CD4-positive, alpha-beta T cell (primary cell): ENCODE measurements at regions not wholly inside any gene's neighbourhood (a gene's known extent, or its start where the extent isn't known, plus 50 kb on each side); places are given as distances from the start of the nearest gene placed in this dataset.

Experiments
- ATAC-seq: fragments of 200-7000 bp; cut with Tn5 transposase; one replicate; pipeline ENCODE4 v1.10.0; 2022; ENCODE audit warnings: mild to moderate bottlenecking; ENCODE audit not compliant: poor library complexity
- CTCF ChIA-PET: fragments of 350-600 bp; sonication (Branson Sonifier 250); formaldehyde crosslinking; loops from one replicate; lab custom pipeline; 2021; ENCODE audit warnings: antibody characterized with exemption, inconsistent platforms; lab: Charles Lee
- POLR2A ChIA-PET: fragments of 350-600 bp; sonication (Branson Sonifier 250); formaldehyde crosslinking; loops from one replicate; lab custom pipeline; 2021; ENCODE audit warnings: antibody characterized with exemption, inconsistent platforms; lab: Charles Lee
- DNase-seq, 14 experiments: peaks; one replicate each; pipeline ENCODE4 v3.0.0-alpha.2; 2013 to 2020; ENCODE audit warnings: mixed read lengths in 2 of 14
- H3K27ac ChIP-seq, 2 donors: one replicate each; pipeline versions ENCODE4 v1.5.1 to v1.7.0; 2013; ENCODE audit warnings: low read length in 2 of 2, low read depth in 1 of 2, mild to moderate bottlenecking in 1 of 2
- H3K27me3 ChIP-seq, 2 experiments: 1 replicate in 1 of 2; 2 replicates in 1 of 2; pipeline versions ENCODE4 v1.6.1 to v1.7.0; 2013; ENCODE audit warnings: low read length in 2 of 2, control low read depth in 1 of 2, mild to moderate bottlenecking in 1 of 2, moderate library complexity in 1 of 2; ENCODE audit not compliant: insufficient read depth in 2 of 2, control insufficient read depth in 1 of 2
- H3K36me3 ChIP-seq: one replicate; pipeline ENCODE4 v1.6.1; 2013; ENCODE audit warnings: low read length, control low read depth; ENCODE audit not compliant: insufficient read depth
- H3K4me1 ChIP-seq: one replicate; pipeline ENCODE4 v1.6.1; 2013; ENCODE audit warnings: low read length, control low read depth; ENCODE audit not compliant: insufficient read depth
- H3K4me3 ChIP-seq: one replicate; pipeline ENCODE4 v1.5.1; 2013; ENCODE audit warnings: mild to moderate bottlenecking, low read length, moderate library complexity
- H3K9me3 ChIP-seq, 2 experiments: 1 replicate in 1 of 2; 2 replicates in 1 of 2; pipeline versions ENCODE4 v1.6.1 to v1.7.0; 2013; ENCODE audit warnings: low read length in 2 of 2, mild to moderate bottlenecking in 2 of 2, control low read depth in 1 of 2, moderate library complexity in 1 of 2; ENCODE audit not compliant: control insufficient read depth in 1 of 2, insufficient read depth in 1 of 2
- H3K27ac Mint-ChIP-seq: one replicate; pipeline ENCODE4 v1.8.0; 2020; ENCODE audit warnings: mixed read lengths
- H3K27me3 Mint-ChIP-seq: one replicate; pipeline ENCODE4 v1.8.0; 2021; ENCODE audit warnings: mixed read lengths
- H3K36me3 Mint-ChIP-seq: one replicate; pipeline ENCODE4 v1.8.0; 2021; ENCODE audit warnings: low read depth, mixed read lengths
- H3K4me1 Mint-ChIP-seq: one replicate; pipeline ENCODE4 v1.8.0; 2021; ENCODE audit warnings: low read depth, mixed read lengths
- H3K4me3 Mint-ChIP-seq: one replicate; pipeline ENCODE4 v1.8.0; 2020; ENCODE audit warnings: mild to moderate bottlenecking, mixed read lengths
- H3K9me3 Mint-ChIP-seq: one replicate; pipeline ENCODE4 v1.8.0; 2020; ENCODE audit warnings: mixed read lengths
- intact Hi-C, 2 experiments: fragments of 100-400 bp; cut with DNase I in 1 of 2; cut with micrococcal nuclease in 1 of 2; formaldehyde crosslinking; loops; one replicate each; pipeline versions ENCODE4 v1.15.1 to v1.9.0; 2023 to 2025; cut with DNase I, micrococcal nuclease
- TF ChIP-seq, protein P1 (sequence below): fragments of 200-600 bp; IDR thresholded peaks from one replicate; pipeline ENCODE4 v1.8.0; 2022; ENCODE audit warnings: antibody characterized with exemption, mild to moderate bottlenecking

DNA sequence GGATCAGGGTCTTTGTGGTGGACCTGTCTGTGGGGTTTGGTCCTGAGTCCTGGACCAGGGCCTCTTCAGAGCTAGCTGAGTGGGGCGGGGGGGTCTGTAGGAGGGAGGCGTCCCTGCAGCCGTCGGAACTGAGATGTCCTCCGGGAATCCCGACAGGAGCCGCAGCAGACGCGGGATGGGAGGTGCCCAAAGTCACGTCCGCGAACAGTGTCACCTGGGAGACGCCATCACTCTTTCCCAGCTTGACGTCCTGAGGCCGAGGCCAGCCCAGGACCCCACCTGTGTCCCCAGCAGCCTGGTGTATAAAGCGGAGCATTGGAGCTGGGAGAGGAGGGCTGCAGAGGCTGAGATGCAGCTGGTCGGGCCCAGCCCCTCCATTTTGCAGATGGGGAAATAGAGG lies 1234.7 kb downstream of the BRD1 start:
- DNase-seq (no peak), ATAC-seq (no peak)
- H3K27me3 Mint-ChIP-seq = no peaks in the 10 kb centered on the region
- intact Hi-C loops = no loop called here
- peaks cover 0 to 2% of the 10 kb centered on the region in 2 experiments for H3K27me3 ChIP-seq
- H3K4me1 Mint-ChIP-seq = no peaks in the 10 kb centered on the region
- no peaks in the 10 kb centered on the region for H3K4me1 ChIP-seq
- H3K36me3 ChIP-seq = no peaks in the 10 kb centered on the region
- H3K36me3 Mint-ChIP-seq = no peaks in the 10 kb centered on the region
- ChIA-PET POLR2A (no interaction called here), CTCF (no interaction called here)
- H3K27ac ChIP-seq = no peak overlapping the region
- H3K9me3 Mint-ChIP-seq = no peaks in the 10 kb centered on the region
- peaks cover 0 to 20% of the 10 kb centered on the region in 2 experiments for H3K9me3 ChIP-seq
- H3K4me3 ChIP-seq = no peak overlapping the region
- no peak overlapping the region for H3K4me3 Mint-ChIP-seq
- TF ChIP-seq, protein P1, sequence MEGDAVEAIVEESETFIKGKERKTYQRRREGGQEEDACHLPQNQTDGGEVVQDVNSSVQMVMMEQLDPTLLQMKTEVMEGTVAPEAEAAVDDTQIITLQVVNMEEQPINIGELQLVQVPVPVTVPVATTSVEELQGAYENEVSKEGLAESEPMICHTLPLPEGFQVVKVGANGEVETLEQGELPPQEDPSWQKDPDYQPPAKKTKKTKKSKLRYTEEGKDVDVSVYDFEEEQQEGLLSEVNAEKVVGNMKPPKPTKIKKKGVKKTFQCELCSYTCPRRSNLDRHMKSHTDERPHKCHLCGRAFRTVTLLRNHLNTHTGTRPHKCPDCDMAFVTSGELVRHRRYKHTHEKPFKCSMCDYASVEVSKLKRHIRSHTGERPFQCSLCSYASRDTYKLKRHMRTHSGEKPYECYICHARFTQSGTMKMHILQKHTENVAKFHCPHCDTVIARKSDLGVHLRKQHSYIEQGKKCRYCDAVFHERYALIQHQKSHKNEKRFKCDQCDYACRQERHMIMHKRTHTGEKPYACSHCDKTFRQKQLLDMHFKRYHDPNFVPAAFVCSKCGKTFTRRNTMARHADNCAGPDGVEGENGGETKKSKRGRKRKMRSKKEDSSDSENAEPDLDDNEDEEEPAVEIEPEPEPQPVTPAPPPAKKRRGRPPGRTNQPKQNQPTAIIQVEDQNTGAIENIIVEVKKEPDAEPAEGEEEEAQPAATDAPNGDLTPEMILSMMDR = no peak
- no peak overlapping the region for H3K27ac Mint-ChIP-seq

DNA sequence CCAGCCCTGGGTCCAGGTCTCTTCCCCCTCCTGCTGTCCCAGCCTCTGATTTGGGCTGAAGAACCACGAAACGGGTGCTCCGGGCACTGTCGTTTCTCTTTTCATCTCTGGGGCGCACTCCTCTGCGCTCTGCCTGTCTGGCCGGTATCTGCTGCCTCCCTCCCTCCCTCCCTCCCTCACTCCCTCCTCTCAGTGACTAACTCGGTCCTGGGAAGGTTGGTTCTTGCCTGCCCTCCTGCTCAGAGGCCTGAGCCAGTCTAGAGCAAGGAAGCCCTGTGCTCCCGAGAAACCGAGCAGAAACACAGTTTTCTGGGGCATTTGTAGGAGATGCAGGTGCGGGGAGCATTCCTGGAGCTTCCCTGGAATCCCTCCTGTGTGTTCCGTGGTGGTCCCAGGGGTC lies 1235.2 kb downstream of the BRD1 start:
- Mint-ChIP-seq H3K27ac (no peak overlapping the region), H3K4me3 (no peak overlapping the region), H3K4me1 (no peaks in the 10 kb centered on the region), H3K27me3 (no peaks in the 10 kb centered on the region), H3K36me3 (no peaks in the 10 kb centered on the region), H3K9me3 (no peaks in the 10 kb centered on the region)
- ATAC-seq = no peak
- intact Hi-C loops = no loop called here
- no peak for DNase-seq
- no peak overlapping the region for H3K4me3 ChIP-seq
- TF ChIP-seq, protein P1 = no peak
- H3K9me3 ChIP-seq = peaks cover 0 to 18% of the 10 kb centered on the region in 2 experiments
- H3K27me3 ChIP-seq = peaks cover 0 to 2% of the 10 kb centered on the region in 2 experiments
- CTCF ChIA-PET = no interaction called here
- H3K27ac ChIP-seq = no peak overlapping the region
- POLR2A ChIA-PET = no interaction called here
- H3K4me1 ChIP-seq = no peaks in the 10 kb centered on the region
- no peaks in the 10 kb centered on the region for H3K36me3 ChIP-seq

DNA sequence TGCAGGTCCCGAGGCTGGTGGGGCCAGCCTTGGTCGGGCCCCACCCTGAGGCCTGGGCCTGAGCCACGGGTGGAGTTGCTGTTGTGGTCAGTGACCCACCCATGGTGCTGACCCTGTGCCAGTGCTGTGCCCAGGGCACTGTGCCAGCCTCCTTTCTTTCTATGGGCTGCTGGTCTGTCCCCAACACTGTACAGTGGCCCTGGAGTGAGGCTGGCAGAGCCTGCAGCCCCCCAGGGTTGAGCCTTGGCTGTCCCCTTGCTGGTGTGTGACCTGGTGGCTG lies 1235.7 kb downstream of the BRD1 start:
- CTCF ChIA-PET = no interaction called here
- POLR2A ChIA-PET = no interaction called here
- intact Hi-C loops = no loop called here
- H3K9me3 Mint-ChIP-seq = no peaks in the 10 kb centered on the region
- H3K27ac Mint-ChIP-seq = no peak overlapping the region
- Histone ChIP-seq H3K36me3 (no peaks in the 10 kb centered on the region), H3K9me3 (peaks cover 0 to 18% of the 10 kb centered on the region in 2 experiments), H3K4me1 (no peaks in the 10 kb centered on the region), H3K27me3 (peaks cover 0 to 2% of the 10 kb centered on the region in 2 experiments), H3K27ac (no peak overlapping the region), H3K4me3 (no peak overlapping the region)
- H3K36me3 Mint-ChIP-seq = no peaks in the 10 kb centered on the region
- DNase-seq (no peak), ATAC-seq (no peak)
- no peaks in the 10 kb centered on the region for H3K27me3 Mint-ChIP-seq
- TF ChIP-seq, protein P1 = no peak
- no peaks in the 10 kb centered on the region for H3K4me1 Mint-ChIP-seq
- no peak overlapping the region for H3K4me3 Mint-ChIP-seq
